ENCODE measurements at regions not wholly inside any gene's neighbourhood (a gene's known extent, or its start where the extent isn't known, plus 50 kb on each side); places are given as distances from the start of the nearest gene placed in this dataset.

- no peak for DNase-seq (ENCODE audit: low read depth, low spot score)
- CTCF ChIA-PET = no interaction called here
- no peak overlapping the region for H3K4me3 ChIP-seq (ENCODE audit: low read depth, low read length)
- POLR2A ChIA-PET = no interaction called here
- no peak for TF ChIP-seq CTCF (IDR thresholded peaks at IDR 0.05; ENCODE audit: insufficient read depth, low read length, missing control alignments)
Measured at GRCh38 chr20:40304119-40304613, 384.9 kb downstream of the MAFB start.

- no peak for TF ChIP-seq CTCF (IDR thresholded peaks at IDR 0.05; ENCODE audit: insufficient read depth, low read length, missing control alignments)
Measured at GRCh38 chr20:40294747-40295146, 394.3 kb downstream of the MAFB start.

GRCh38 chr20:40294175-40294574 is 394.9 kb downstream of the MAFB start:
- no peak overlapping the region for H3K4me3 ChIP-seq (ENCODE audit: low read depth, low read length)
- TF ChIP-seq CTCF (IDR thresholded peaks at IDR 0.05; ENCODE audit: insufficient read depth, low read length, missing control alignments) = no peak
- ChIA-PET CTCF (no interaction called here), POLR2A (no interaction called here)
- DNase-seq (ENCODE audit: low read depth, low spot score) = no peak

More at GRCh38 chr20:40294747-40295146, 394.3 kb downstream of the MAFB start:
- DNase-seq (ENCODE audit: low read depth, low spot score) = no peak
- H3K4me3 ChIP-seq (ENCODE audit: low read depth, low read length) = no peak overlapping the region
- ChIA-PET CTCF (no interaction called here), POLR2A (no interaction called here)

- ChIA-PET CTCF (no interaction called here), POLR2A (no interaction called here)
- TF ChIP-seq CTCF (IDR thresholded peaks at IDR 0.05; ENCODE audit: insufficient read depth, low read length, missing control alignments) = no peak
- DNase-seq (ENCODE audit: low read depth, low spot score) = no peak
- H3K4me3 ChIP-seq (ENCODE audit: low read depth, low read length) = no peak overlapping the region
Measured at GRCh38 chr20:40293740-40294139, 395.3 kb downstream of the MAFB start.

- no peak overlapping the region for H3K4me3 ChIP-seq (ENCODE audit: low read depth, low read length)
- no peak for DNase-seq (ENCODE audit: low read depth, low spot score)
- no peak for TF ChIP-seq CTCF (IDR thresholded peaks at IDR 0.05; ENCODE audit: insufficient read depth, low read length, missing control alignments)
- POLR2A ChIA-PET = no interaction called here
- CTCF ChIA-PET = no interaction called here
Measured at GRCh38 chr20:40291493-40292135, 397.4 kb downstream of the MAFB start.

GRCh38 chr20:40287683-40288082 is 401.4 kb downstream of the MAFB start:
- no peak overlapping the region for H3K4me3 ChIP-seq (ENCODE audit: low read depth, low read length)
- POLR2A ChIA-PET = interaction anchor here (0.8 kb wide), 1 partner anchor 401 kb away, joined by 4 read pairs; the partner anchor contains the start of gene MAFB
- DNase-seq (ENCODE audit: low read depth, low spot score) = no peak
- no peak for TF ChIP-seq CTCF (IDR thresholded peaks at IDR 0.05; ENCODE audit: insufficient read depth, low read length, missing control alignments)
- CTCF ChIA-PET = interaction anchor here (0.9 to 1.4 kb wide), 2 partner anchors 9 to 14 kb away, joined by 3 to 4 read pairs; no protein-coding TSS in a partner anchor

All from AG04449 (cell line).